ENCODE measurements at regions not wholly inside any gene's neighbourhood (a gene's known extent, or its start where the extent isn't known, plus 50 kb on each side); places are given as distances from the start of the nearest gene placed in this dataset.

DNA sequence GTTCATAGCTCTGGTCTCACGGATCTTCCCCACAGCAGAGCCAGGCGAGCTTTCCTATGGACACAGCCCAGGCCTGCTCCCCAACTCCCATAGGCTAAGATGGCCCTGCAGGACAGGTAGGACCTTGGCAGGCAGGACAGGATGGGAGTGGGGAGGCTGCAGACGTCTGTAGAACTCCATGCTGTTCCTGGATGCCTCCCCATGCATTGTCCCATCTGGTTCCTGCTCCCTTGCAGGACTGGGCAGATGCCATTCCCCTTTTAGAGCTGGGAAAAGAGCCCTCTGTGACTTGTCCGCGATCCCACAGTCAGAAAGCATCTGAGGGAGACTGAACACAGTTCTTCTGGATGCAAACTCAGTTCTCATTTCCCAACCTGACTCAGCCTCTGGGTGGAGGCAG, 71.9 kb upstream of the ATP5PO start:
- TF ChIP-seq BHLHE40 (IDR thresholded peaks at IDR 0.05; ENCODE audit: borderline replicate concordance in 1 of 2, low read depth in 2 of 2, low read length in 1 of 2) = no peak
- TF ChIP-seq EP300 (IDR thresholded peaks at IDR 0.05; ENCODE audit: borderline replicate concordance in 1 of 2, control insufficient read depth in 1 of 2, low read depth in 2 of 2, low read length in 2 of 2) = no peak
- TF ChIP-seq, protein P1, sequence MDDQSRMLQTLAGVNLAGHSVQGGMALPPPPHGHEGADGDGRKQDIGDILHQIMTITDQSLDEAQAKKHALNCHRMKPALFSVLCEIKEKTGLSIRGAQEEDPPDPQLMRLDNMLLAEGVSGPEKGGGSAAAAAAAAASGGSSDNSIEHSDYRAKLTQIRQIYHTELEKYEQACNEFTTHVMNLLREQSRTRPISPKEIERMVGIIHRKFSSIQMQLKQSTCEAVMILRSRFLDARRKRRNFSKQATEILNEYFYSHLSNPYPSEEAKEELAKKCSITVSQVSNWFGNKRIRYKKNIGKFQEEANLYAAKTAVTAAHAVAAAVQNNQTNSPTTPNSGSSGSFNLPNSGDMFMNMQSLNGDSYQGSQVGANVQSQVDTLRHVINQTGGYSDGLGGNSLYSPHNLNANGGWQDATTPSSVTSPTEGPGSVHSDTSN (IDR thresholded peaks at IDR 0.05; ENCODE audit: insufficient replicate concordance, low read depth, low read length) = no peak
- TF ChIP-seq MAX (IDR thresholded peaks at IDR 0.05; ENCODE audit: low read depth, low read length) = no peak
- TF ChIP-seq, protein P2, sequence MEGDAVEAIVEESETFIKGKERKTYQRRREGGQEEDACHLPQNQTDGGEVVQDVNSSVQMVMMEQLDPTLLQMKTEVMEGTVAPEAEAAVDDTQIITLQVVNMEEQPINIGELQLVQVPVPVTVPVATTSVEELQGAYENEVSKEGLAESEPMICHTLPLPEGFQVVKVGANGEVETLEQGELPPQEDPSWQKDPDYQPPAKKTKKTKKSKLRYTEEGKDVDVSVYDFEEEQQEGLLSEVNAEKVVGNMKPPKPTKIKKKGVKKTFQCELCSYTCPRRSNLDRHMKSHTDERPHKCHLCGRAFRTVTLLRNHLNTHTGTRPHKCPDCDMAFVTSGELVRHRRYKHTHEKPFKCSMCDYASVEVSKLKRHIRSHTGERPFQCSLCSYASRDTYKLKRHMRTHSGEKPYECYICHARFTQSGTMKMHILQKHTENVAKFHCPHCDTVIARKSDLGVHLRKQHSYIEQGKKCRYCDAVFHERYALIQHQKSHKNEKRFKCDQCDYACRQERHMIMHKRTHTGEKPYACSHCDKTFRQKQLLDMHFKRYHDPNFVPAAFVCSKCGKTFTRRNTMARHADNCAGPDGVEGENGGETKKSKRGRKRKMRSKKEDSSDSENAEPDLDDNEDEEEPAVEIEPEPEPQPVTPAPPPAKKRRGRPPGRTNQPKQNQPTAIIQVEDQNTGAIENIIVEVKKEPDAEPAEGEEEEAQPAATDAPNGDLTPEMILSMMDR (IDR thresholded peaks at IDR 0.05 in 2 of 3, conservative IDR thresholded peaks at IDR 0.05 in 1 of 3; ENCODE audit: control insufficient read depth in 2 of 3, extremely low read depth in 1 of 3, insufficient read depth in 1 of 3, low read depth in 3 of 3, low read length in 3 of 3) = no peak
- TF ChIP-seq CHD2 (IDR thresholded peaks at IDR 0.05; ENCODE audit: borderline replicate concordance, low read depth, low read length) = no peak
- TF ChIP-seq MYC (IDR thresholded peaks at IDR 0.05; ENCODE audit: insufficient read depth, insufficient read length, insufficient replicate concordance, low read length, severe bottlenecking) = no peak
- TF ChIP-seq FOS (IDR thresholded peaks at IDR 0.05; ENCODE audit: borderline replicate concordance, extremely low read depth, insufficient read length) = no peak
- no peak for TF ChIP-seq FOXM1 (IDR thresholded peaks at IDR 0.05; ENCODE audit: low read depth, low read length)
- no peak for TF ChIP-seq CEBPB (IDR thresholded peaks at IDR 0.05; ENCODE audit: borderline replicate concordance in 1 of 2, low read depth in 2 of 2, low read length in 2 of 2)

Data from GM12878 (cell line).